ENCODE measurements at regions not wholly inside any gene's neighbourhood (a gene's known extent, or its start where the extent isn't known, plus 50 kb on each side); places are given as distances from the start of the nearest gene placed in this dataset.

DNA sequence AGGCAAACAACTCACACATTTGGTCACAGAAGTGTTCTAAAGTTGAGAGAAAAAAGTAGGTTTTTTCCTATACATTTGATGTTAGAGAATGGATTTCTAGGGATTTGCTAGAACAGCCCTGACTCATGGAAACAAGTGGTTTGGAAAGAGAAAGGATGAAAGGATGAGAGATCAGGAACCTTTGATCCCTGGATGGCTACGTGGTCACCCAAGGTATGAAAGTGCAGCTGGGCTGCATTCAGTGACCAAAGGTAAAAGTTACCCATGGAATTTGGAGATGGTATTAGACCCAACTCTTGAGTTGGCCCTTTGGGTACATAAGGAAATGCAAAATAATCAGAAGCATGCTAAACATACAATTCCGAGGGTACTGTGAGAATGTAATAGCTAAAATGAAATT is 61.3 kb upstream of the SPIN1 start:
- no peak for DNase-seq (ENCODE audit: low read depth in 4 of 4, low spot score in 2 of 4)

DNA sequence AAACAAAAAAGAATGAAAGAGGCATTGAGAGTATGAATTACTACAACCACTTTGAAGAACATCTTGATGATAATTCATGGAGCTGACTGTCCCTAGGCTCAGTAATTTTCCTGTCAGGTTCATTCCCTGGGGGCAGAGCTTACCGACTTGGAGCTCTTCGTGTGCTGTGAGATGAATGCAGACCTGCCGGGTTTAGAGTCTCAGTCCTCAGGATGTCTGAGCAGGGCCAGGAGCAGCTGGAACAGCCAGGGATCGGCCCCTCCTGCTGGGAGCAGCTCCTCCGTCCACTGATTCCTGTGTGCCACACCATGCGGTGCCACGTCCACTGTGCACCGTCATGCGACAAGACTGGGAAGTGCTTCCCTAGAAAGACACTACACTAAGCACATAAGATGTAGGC is 62.2 kb upstream of the SPIN1 start:
- no peak for DNase-seq (ENCODE audit: low read depth in 4 of 4, low spot score in 2 of 4)

DNA sequence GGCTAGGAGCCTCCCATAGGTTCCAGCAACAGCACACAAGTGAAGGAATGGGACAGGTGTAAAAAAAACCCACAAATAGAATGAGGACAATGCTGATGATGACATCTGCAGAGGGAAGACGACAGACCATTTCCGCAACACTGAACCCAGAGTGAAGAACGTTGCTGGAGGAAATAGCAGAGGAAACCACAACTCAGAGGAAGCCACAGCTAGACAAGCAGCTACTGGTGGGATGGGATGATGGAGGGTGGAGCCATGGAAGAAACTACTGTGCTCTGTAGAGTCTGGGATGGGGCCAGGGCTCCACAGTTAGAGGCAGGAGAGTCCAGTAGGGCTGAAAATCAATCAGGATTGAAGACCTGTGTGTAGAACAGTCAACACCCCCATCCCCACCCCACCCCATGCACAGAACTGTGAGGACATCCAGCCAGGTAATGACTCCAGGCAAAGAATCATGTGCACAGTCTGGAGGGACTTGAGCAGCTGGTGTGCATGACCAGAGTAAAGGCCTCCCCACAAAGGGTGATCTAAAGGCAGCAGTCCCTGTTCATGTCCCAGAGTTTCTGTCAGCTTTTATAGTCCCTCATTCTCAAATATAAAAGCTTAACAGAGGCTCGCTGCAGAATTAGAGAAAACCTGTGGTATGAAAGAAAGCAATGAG is 65.2 kb upstream of the SPIN1 start:
- no peak for DNase-seq (ENCODE audit: low read depth in 4 of 4, low spot score in 2 of 4)

DNA sequence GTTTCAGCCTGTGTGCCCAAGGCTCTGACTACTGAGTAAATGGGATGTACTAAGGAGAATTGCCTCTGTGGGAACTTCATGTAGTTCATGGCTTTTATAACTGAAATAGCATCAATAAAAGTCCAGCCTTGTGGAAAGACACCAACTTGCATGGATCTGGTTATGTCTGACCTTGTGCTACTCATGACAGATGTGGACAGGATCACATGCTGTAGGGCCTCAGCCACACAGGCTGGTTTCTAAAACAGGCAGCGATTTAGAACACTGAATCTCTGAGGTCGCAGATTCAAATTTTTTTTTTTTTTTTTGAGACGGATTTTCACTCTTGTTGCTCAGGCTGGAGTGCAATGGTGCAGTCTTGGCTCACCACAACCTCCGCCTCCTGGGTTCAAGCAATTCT is 66.5 kb upstream of the SPIN1 start:
- DNase-seq (ENCODE audit: low read depth in 4 of 4, low spot score in 2 of 4) = no peak

DNA sequence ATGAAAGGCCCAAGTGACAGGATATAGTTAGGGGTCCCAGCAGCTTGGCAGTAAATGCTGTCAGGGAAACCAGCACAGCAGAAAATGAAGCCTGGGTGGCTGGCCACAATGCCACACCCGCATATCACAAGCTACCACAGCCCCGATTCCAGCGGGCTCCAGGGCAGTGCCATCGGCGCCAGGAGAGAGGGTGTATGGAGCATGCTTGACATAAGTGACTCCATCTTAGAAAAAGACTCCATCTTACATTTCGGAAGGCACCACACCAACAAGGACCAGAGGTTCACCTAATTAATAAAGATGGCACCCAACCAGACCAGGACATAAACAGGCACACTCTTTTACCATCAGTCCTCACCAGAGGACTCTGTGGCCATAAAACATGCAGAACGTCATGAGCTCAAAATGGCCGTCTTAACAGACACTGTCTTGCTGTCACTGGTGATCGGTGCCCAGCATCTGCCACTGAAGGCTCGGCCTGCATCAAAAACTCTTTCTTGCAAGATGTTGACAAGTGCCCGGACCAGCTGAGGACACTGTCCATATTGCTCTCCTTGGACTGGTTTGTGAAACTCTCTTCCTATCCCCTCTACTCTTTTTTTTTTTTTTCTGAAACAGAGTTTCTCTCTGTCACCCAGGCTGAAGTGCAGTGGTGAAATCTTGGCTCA is 67.4 kb upstream of the SPIN1 start:
- DNase-seq (ENCODE audit: low read depth in 4 of 4, low spot score in 2 of 4) = no peak

DNA sequence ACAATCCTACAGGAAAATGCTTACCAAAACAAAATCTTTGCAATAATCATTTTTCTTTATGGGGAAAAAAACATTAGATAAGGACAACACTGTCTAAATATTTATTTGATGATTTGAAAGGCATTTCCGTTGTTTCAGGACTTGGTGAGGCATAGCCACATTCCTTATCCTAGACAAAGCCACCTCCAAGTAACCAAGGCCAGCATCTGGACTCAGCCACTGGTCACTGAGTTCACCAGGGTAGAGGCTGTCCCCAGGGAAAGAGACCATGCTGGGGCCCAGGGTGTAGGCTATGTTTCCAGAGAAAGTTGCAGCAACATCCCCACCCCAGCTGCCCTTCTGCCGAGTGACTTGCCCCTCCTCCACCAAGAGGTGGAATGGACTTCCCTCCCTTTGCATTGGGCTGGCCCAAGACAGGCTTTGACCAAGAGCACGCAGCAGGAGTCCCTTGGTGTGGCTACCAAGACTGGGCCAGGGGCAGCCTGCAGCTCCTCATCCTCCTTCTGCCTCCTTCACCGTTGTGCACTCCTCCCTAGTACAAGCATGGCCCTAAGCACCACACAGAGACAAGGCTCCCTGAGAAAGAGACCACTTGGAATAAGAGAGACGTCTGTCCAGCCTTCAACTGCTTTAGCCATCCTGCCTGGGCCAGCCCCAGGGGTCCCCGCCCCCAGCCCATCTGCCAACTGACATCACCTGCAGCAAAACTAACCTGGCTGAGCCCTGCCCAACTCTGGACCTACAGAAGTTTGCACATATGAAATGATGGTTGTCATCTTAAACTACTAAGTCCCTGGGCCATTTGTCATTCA is 68.1 kb upstream of the SPIN1 start:
- no peak for DNase-seq (ENCODE audit: low read depth in 4 of 4, low spot score in 2 of 4)

DNA sequence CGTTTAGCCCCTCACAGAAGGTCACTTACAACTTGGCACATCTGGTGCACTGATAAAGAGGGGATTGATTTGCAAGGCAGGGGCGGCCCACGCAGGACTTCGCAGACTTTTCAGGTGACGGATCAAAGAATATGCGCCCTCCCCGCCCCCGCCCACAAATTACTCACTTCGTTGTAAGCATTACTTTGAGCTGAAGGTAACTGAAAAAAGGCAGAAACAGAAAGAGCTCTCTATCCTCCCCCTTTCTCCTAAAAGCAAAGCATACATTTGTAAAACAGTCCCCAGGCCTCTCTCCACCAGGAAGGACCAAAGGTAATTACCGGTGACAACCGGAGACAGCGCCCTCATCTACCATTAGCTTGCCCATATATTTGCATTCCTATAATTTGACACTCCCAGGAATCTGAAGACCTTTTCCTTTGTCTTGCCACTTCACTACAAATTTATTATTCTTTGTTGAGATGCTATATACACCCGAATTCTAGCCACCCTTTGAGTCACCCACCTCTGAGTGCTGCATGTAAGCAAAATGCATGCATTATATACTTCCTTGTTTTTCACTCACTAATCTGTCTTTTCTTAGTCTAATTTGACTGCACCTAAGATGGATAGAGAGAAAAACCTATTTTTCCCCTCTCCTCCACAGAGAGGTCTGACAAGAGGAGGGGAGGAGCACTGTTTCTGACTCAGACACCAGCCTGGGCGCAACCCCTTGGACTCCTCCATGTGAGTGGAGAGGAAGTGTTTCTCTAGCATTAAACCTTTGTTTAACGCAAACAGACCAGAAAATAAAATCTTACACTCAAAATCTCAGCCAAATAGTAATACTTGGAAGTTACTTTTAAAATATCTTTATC is 74.7 kb upstream of the SPIN1 start:
- DNase-seq (ENCODE audit: low read depth in 4 of 4, low spot score in 2 of 4) = no peak

DNA sequence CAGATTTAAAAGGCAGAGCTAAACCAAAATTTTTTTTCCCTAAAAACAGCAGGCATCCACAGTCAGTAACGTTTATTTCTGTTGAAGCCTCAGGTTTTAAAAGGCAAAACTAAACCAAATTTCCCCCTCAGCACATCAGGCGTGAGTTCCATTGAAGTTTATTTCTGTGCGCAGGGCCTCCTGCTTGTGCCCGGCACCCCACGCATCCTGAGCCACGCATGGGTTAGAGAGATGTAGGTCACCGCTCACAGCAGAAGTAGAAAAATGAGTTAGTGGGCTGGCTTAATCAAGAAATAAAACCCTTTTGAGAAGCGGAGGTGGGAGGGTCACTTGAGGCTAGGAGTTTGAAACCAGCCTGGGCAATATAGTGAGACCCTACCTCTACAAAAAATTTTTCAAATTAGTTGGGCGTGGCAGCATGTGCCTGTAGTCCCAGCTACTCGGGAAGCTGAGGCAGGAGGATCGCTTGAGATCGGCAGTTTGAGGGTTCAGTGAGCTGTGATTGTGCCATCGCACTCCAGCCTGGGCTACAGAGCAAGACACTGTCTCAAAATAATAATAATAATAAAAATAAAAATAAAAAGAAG is 75.6 kb upstream of the SPIN1 start:
- DNase-seq (ENCODE audit: low read depth in 4 of 4, low spot score in 2 of 4) = no peak

DNA sequence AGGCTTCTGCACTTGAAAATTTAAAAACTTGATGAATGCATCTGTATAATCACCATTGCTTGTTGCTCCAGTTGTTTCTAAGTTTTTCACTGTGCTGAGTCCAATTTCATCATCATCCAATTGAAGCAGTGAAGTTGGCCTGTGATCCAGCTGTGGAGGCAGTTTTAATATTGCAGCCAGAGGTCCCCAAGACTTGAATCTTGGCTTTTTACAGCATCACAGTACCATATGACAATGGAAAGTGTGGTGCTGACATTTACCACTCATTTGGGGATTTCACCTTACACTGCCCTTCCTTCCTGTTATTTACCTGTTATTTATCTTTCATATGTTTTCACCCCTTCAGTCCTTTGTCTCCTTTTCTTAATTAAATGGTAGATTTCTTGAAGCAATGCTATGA is 76.2 kb upstream of the SPIN1 start:
- DNase-seq (ENCODE audit: low read depth in 4 of 4, low spot score in 2 of 4) = no peak

DNA sequence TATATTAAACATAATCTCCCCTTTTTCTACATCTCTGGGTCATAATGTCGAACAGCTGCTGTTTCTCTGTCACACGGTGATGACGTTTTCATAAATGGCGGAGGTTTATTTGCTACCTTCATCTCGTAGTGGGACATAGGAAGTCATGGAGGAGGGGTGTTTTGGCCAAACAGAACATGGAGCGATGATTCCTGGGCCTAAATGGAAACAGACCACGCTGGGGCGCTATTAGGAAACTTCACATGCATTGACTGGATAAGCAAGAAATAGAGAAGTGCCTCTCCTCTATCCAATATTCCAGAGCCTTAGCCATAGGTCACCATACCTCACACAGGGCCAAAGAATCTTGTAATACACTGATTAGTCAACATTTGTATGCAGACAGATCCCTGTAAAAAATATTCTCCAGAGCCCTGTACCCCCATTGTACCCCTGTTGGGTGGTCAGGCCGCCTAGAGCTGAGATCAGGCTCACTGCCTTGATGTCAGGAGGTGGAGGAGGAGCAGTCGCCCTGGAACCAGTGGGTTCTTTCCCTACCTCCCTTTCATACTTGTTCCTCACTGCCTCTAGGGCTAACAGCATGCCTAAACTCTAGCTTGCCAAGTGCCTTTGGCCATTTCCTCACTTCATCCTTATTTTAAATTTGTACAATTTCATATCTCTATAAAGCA is 77.8 kb upstream of the SPIN1 start:
- no peak for DNase-seq (ENCODE audit: low read depth in 4 of 4, low spot score in 2 of 4)

DNA sequence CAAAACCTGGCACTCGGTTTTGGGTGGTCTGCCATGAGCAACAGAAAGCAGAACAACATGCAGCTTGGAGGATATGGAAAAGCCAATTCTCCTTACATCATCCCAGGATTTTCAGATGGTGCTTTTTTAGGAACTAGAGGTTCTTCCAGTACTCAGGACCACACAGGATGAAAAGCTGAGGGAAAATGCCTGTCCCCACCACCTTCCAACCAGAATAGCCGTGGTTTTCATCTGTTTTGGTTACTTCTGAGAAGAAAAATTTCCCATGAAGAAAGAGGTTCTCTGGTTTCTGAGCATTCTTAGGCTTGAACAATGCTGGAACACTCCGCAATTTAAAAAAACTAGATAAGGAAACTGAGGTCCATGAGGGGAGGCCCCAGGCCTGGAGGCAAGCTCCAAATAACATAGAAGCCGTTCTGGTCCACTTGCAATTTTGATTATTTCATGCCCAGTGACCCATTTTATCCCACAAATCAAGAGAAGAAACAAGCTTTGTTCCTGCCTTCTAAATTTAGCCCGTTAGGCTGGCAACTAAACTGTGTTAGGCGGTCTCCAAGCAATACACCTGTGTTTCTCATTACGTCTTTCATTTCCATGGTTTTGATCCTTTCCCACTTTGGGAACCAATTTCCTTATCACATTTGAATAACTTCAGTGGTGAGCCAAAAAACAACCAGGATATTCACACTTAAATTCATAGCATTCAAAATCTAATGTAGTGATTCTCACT is 79.2 kb upstream of the SPIN1 start:
- peak in 1 of 4 donors; percentile 37 for DNase-seq (ENCODE audit: low read depth in 4 of 4, low spot score in 2 of 4)

DNA sequence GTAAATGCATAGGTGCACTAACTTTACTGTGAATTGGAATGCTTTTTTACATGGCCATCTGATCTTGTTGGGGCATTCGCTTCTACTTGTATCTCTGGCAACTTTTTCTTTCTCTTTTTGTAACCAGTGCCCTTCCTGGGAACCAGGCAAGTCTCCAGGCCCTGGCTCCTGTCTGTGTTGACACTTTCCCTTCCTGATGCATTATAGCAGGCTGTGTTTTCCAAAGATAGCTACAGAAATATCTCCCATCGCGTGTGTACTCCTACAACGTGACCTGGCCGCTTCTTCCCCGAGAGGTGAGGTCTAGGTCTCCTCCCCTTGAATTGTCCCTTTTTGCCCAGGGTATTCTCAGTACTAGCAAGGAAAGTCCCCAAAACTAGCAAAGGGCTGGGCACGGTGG is 81.1 kb upstream of the SPIN1 start:
- DNase-seq (ENCODE audit: low read depth in 4 of 4, low spot score in 2 of 4) = no peak

DNA sequence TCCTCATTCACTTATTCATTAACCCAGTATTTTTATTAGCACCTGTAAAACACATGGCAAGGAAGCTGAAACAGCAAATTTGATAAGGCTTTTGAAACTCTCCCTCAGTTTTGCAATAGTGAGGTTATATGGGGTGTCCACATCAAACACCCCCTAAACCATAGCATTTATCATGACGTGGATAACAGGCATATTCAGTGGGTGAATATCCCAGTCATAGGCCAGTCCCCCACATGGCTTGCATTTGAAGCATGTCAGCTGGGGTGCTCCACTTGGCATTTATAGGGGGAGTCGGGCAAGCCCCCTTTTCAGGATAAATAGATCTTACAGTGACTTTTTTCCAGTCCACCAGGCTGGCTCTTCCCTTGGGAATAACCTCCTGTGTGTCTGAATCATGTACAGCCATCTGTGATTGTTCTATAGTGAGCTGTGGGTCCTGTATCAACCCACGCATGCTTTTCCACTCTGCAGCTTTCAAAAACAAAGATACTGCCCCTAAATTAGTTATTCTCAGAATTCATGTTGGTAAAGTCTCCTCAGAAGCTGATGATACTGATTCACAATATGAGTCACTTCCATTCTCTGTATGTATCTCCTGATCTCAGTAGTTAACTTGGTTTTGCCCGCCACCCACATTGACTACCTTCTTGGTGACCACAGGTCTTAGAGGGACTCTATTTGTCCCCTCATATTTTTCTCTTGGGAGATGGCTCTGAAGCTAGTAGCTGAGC is 84.4 kb upstream of the SPIN1 start:
- no peak for DNase-seq (ENCODE audit: low read depth in 4 of 4, low spot score in 2 of 4)

DNA sequence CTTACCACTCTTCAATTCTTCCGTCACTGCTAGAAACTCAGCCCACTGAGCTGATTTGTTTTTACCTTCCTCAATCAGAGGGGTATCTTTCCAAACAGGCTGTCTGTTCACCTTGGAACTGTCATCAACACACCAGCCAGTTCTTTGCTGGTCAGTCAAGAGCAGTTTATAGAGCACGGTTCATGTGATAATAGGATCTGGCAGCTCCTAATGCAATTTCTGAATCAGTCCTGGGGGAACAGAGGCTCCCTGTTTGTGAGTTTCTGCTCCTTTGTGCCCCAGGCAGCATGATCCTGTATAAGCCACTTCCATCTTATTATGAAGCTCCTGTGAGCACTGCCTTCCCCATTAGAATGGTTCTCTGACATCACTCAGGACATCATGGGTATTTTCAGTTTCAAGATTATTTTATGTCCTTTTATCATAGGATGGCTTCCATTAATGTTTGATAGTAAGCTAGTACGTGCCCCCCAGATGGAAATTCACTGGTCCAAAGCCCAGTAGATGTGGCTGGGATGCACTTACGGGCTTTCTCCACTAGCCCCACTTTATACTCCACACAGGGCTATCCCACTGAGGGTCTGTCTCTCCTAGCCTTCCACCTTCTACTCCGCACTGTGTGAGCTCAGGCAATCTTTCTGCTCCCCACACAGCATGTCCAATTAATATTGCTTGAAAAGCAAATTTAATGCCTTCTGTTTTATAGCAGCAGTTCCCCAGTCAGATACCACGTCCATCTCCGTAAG is 85.5 kb upstream of the SPIN1 start:
- no peak for DNase-seq (ENCODE audit: low read depth in 4 of 4, low spot score in 2 of 4)

DNA sequence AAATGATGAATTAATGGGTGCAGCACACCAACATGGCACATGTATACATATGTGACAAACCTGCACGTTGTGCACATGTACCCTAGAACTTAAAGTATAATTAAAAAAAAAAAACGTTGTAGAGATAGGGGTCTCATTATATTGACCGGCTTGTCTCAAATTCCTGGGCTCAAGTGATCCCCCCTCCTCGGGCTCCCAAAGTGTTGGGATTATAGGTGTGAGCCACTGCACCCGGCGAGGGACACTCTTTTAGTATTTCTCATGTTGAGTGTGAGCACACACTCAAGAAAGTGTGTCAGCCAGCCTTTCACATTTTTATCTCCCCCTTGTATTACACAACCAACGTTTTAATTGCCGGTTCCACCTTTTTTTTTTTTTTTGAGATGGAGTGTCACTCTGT is 87.7 kb upstream of the SPIN1 start:
- no peak for DNase-seq (ENCODE audit: low read depth in 4 of 4, low spot score in 2 of 4)

DNA sequence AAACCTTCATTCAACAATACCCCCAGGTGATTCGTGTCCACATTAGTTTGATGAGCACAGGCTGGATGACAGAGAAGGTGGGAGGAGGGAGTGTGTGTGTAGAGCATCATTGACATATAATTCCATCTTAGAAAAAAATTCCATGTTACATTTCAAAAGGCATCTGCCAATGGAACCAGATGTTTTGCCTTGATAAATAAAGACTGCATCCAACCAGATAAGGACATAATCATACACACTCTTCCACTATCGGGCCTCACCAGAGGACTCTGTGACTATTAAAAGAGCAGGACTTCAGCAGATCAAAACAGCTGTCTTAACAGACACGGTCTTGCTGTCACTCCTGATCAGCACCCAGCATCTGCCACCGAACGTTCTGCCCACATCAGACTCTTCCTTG is 96.4 kb upstream of the SPIN1 start:
- DNase-seq (ENCODE audit: low read depth in 4 of 4, low spot score in 2 of 4) = no peak

DNA sequence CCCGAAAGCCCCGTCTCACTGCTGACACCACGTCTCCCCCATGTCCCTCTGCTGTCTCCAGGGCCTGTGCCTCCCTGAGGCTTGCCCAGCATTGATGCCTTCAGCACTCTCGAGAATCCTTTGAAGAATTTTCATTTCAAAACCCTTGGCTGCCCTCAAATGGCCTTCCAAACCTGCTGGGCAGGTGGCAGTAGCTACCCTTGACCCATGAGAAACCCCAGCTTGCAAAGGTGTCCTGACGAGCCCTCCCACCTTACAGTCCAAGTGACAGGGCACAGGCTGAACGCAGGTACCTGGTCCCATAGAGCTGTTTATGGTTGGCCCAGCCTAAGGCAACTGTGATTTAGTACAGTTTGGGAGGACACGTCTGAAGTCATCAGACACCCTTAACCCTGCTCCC is 97.2 kb upstream of the SPIN1 start:
- no peak for DNase-seq (ENCODE audit: low read depth in 4 of 4, low spot score in 2 of 4)

DNA sequence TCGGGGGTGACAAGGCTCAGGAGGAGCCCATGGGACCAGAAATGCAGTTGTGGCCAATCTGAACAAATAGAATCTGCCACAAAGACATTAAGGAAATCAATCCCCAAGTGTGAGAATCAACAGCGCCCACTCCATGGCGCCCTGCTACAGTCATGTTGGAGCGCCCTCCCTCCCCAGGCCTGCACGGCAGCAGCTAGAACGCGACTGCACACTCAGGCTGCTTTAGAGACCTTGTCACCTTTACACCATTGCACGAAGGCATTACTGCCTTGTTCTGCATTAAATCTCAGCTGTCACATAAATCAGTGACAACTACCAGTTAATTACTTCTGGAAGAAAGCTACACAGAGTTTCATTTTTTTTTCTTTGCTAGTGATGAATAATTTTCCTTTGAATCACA is 98.7 kb upstream of the SPIN1 start:
- DNase-seq (ENCODE audit: low read depth in 4 of 4, low spot score in 2 of 4) = no peak
